Activated T-cell treated with anti-CD3 and anti-CD28 coated beads, Interleukin-2, amount 50 U/mL, for 24 hours (primary cell): ENCODE measurements at regions not wholly inside any gene's neighbourhood (a gene's known extent, or its start where the extent isn't known, plus 50 kb on each side); places are given as distances from the start of the nearest gene placed in this dataset.

Source experiments
- DNase-seq: peaks from one replicate; pipeline ENCODE4 v3.0.0-alpha.2; 2020
- H3K27ac Mint-ChIP-seq: 2 replicates; pipeline ENCODE4 v1.8.0; 2020; ENCODE audit warnings: mild to moderate bottlenecking, mixed read lengths
- H3K27me3 Mint-ChIP-seq: 2 replicates; pipeline ENCODE4 v1.8.0; 2020; ENCODE audit warnings: mixed read lengths
- H3K36me3 Mint-ChIP-seq: 2 replicates; pipeline ENCODE4 v1.8.0; 2020; ENCODE audit warnings: low read depth, mixed read lengths
- H3K4me1 Mint-ChIP-seq: 2 replicates; pipeline ENCODE4 v1.8.0; 2020; ENCODE audit warnings: low read depth, mixed read lengths
- H3K4me3 Mint-ChIP-seq: 2 replicates; pipeline ENCODE4 v1.8.0; 2020; ENCODE audit warnings: mild to moderate bottlenecking, moderate library complexity, mixed read lengths
- H3K9me3 Mint-ChIP-seq: 2 replicates; pipeline ENCODE4 v1.8.0; 2020; ENCODE audit warnings: mixed read lengths

GRCh38 chr10:24104895-24105294 is 104.0 kb upstream of the KIAA1217 start:
- peaks cover 10% of the 10 kb centered on the region for H3K9me3 Mint-ChIP-seq
- DNase-seq: no peak
- no peaks in the 10 kb centered on the region for H3K27me3 Mint-ChIP-seq
- H3K4me3 Mint-ChIP-seq: no peak overlapping the region
- no peaks in the 10 kb centered on the region for H3K36me3 Mint-ChIP-seq
- no peak overlapping the region for H3K27ac Mint-ChIP-seq
- no peaks in the 10 kb centered on the region for H3K4me1 Mint-ChIP-seq

- Mint-ChIP-seq H3K27me3 (no peaks in the 10 kb centered on the region), H3K27ac (no peak overlapping the region), H3K4me3 (no peak overlapping the region), H3K9me3 (no peaks in the 10 kb centered on the region), H3K4me1 (no peaks in the 10 kb centered on the region), H3K36me3 (no peaks in the 10 kb centered on the region)
- DNase-seq: no peak
These were observed 95.0 kb upstream of the KIAA1217 start for GRCh38 chr10:24113901-24114300.

DNA sequence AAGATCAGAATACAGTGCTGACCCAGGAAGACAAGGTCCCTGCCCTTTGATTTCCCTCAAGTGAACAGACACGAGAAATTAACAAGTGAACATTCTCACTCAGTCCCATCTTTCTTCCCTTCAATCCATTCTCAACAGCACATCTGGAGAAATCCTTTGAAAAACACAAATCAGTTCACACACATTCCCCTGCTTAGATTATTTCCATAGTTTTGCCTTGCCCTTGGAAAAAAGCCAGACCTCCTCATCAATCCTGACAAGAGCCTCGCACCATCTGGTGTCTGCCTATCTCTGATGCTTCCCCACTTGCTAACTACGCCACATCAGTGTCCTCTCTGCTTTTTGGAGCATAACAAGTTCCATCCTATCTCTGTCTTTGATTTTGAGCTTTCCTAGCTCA is 94.4 kb upstream of the KIAA1217 start:
- Mint-ChIP-seq H3K27me3 (no peaks in the 10 kb centered on the region), H3K36me3 (no peaks in the 10 kb centered on the region), H3K27ac (no peak overlapping the region), H3K9me3 (no peaks in the 10 kb centered on the region), H3K4me3 (no peak overlapping the region), H3K4me1 (no peaks in the 10 kb centered on the region)
- DNase-seq: no peak

DNA sequence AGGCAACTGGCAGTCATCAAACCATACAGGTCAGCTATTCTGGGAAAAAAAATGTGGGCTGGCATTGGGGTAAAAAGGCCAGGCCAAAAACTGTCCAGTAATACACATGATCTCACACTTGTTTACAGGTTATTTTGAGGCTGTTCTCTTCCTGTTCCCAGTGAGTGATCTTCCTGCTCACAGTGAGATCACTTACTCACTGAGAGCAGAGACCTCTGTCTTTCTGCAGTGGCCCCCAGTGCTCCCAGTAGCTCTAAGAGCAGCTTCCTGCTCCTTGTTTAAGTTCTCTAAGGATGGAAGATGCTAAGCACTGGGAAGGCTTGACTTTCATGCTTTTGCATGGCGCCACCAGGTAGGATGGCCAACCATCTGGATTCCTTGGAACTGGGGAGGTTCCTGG is 93.5 kb upstream of the KIAA1217 start:
- no peak overlapping the region for H3K27ac Mint-ChIP-seq
- H3K9me3 Mint-ChIP-seq: no peaks in the 10 kb centered on the region
- H3K36me3 Mint-ChIP-seq: no peaks in the 10 kb centered on the region
- H3K4me3 Mint-ChIP-seq: no peak overlapping the region
- DNase-seq: no peak
- no peaks in the 10 kb centered on the region for H3K27me3 Mint-ChIP-seq
- H3K4me1 Mint-ChIP-seq: no peaks in the 10 kb centered on the region

DNA sequence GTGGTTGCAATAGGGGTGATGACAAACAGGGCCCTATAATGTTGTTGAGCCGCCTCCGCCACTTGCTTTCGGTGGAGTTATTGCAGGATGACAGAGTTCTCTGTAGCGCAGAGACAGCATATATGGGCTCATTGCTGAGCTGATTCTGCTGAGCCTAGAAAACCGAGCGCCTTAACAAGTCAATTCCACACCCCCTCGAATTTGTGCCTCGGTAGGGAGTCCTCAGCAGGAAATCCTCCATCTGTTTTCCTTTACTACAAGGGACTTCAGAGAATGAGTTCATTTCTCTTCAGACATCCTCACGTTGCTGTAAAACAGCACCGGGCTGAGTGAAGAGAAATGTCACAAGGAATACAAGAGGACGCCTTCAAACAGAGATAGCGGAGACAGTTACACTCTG is 90.7 kb upstream of the KIAA1217 start:
- Mint-ChIP-seq H3K27me3 (no peaks in the 10 kb centered on the region), H3K4me1 (no peaks in the 10 kb centered on the region), H3K36me3 (no peaks in the 10 kb centered on the region), H3K27ac (no peak overlapping the region), H3K9me3 (peaks cover 4% of the 10 kb centered on the region), H3K4me3 (no peak overlapping the region)
- DNase-seq: no peak

DNA sequence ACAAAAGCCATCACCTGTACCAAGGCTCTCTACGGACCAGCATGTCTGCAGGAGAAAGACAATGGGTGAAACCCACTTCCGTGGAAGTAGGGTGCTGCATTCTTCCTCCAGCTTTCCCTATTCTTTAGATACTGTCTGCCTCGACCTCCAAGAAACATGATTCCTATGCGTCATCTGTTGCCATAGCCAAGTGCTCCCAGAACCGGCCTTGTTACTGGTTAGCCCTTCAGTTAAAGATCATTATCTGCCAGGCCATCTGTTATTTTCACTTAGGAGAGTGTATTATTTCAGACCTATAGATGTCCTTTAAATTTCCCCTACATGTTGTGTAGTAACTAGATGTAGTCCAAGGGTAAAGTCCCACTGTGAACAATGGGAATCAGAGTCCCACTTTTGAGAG is 89.0 kb upstream of the KIAA1217 start:
- H3K4me3 Mint-ChIP-seq: no peak overlapping the region
- H3K36me3 Mint-ChIP-seq: no peaks in the 10 kb centered on the region
- H3K9me3 Mint-ChIP-seq: peaks cover 4% of the 10 kb centered on the region
- no peak overlapping the region for H3K27ac Mint-ChIP-seq
- H3K27me3 Mint-ChIP-seq: no peaks in the 10 kb centered on the region
- no peaks in the 10 kb centered on the region for H3K4me1 Mint-ChIP-seq
- no peak for DNase-seq

DNA sequence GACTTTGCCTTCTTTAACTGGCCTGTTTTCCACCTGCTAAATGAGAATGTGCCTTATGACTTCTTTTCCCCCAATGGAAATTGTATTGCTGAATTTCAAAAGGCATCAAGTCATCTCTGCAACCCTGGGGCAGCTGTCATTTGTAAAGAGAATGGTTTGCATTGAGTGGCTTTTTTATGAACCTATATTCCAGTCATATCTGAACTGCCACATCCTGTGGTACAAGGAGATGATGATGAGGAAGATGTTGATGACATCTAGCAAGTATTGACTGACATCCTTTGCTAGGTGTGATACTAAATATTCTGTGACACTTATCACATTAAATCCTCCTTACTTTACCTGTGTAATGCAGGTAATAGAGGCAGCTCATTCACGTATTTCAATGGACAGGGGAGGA is 88.3 kb upstream of the KIAA1217 start:
- Mint-ChIP-seq H3K27me3 (no peaks in the 10 kb centered on the region), H3K36me3 (no peaks in the 10 kb centered on the region), H3K27ac (no peak overlapping the region), H3K9me3 (peaks cover 6% of the 10 kb centered on the region), H3K4me3 (no peak overlapping the region), H3K4me1 (no peaks in the 10 kb centered on the region)
- no peak for DNase-seq

DNA sequence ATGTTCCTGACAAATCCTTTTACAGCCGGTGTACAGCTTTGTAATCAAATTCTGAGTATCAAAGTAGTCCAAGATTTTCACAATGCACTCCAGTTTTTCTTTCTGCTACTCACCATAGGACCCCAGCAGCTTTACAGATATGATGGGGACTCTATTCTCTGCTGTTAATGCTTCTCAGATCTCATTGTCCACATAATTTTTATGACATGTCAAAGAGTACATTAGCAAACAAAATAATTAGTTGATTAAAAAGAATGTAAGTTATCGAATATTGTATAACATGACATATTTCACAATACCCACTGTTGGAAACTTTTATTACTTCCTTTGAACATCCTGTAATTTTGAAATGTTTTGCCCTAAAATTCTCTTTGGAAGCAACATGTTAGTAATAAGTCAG is 81.4 kb upstream of the KIAA1217 start:
- no peaks in the 10 kb centered on the region for H3K4me1 Mint-ChIP-seq
- H3K27ac Mint-ChIP-seq: no peak overlapping the region
- H3K4me3 Mint-ChIP-seq: no peak overlapping the region
- H3K9me3 Mint-ChIP-seq: peaks cover 2% of the 10 kb centered on the region
- no peaks in the 10 kb centered on the region for H3K27me3 Mint-ChIP-seq
- no peak for DNase-seq
- H3K36me3 Mint-ChIP-seq: no peaks in the 10 kb centered on the region

DNA sequence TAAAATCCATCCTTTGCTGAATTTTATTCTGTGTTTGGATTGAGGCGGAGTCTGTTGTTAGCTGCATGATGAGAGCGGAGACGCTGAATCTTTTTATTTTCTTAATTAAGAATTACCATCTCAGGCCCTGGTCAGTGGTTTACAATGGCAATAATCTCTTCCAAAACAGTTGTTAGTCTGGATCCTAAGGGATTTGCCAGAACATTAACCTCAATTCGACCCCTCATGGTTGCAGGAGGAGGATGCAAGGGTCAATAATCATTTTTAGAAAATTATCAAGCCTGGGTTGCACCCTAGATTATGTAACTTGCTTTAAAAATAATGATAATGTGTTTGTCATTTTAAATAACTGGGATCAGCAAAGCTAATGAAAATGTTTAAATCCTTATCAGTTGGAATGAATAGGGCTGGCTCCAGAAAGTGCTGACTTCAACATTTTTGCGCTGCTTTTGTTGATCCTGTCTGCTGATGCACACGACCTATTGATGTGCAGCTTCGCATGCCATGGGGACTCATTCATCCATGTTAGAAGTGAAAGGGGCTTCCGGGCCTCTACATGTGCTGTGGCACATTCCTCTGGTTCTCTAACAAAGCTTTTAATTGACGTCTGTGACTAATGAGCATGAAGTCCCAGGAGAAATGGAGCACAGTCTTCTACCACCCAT is 80.7 kb upstream of the KIAA1217 start:
- Mint-ChIP-seq H3K4me3 (no peak overlapping the region), H3K27ac (no peak overlapping the region), H3K9me3 (peaks cover 2% of the 10 kb centered on the region), H3K36me3 (no peaks in the 10 kb centered on the region), H3K27me3 (no peaks in the 10 kb centered on the region), H3K4me1 (no peaks in the 10 kb centered on the region)
- no peak for DNase-seq

GRCh38 chr10:24132741-24133140 is 76.2 kb upstream of the KIAA1217 start:
- H3K4me3 Mint-ChIP-seq: no peak overlapping the region
- no peaks in the 10 kb centered on the region for H3K27me3 Mint-ChIP-seq
- no peaks in the 10 kb centered on the region for H3K36me3 Mint-ChIP-seq
- no peaks in the 10 kb centered on the region for H3K4me1 Mint-ChIP-seq
- H3K27ac Mint-ChIP-seq: no peak overlapping the region
- no peaks in the 10 kb centered on the region for H3K9me3 Mint-ChIP-seq
- DNase-seq: no peak

- no peaks in the 10 kb centered on the region for H3K27me3 Mint-ChIP-seq
- H3K36me3 Mint-ChIP-seq: no peaks in the 10 kb centered on the region
- no peaks in the 10 kb centered on the region for H3K4me1 Mint-ChIP-seq
- DNase-seq: no peak
- no peak overlapping the region for H3K27ac Mint-ChIP-seq
- H3K9me3 Mint-ChIP-seq: no peaks in the 10 kb centered on the region
- no peak overlapping the region for H3K4me3 Mint-ChIP-seq
These were observed 75.1 kb upstream of the KIAA1217 start for GRCh38 chr10:24133835-24134234.

- no peak overlapping the region for H3K4me3 Mint-ChIP-seq
- peaks cover 3% of the 10 kb centered on the region for H3K9me3 Mint-ChIP-seq
- no peaks in the 10 kb centered on the region for H3K4me1 Mint-ChIP-seq
- no peaks in the 10 kb centered on the region for H3K36me3 Mint-ChIP-seq
- no peaks in the 10 kb centered on the region for H3K27me3 Mint-ChIP-seq
- no peak overlapping the region for H3K27ac Mint-ChIP-seq
- DNase-seq: no peak
These were observed 72.9 kb upstream of the KIAA1217 start for GRCh38 chr10:24136070-24136469.

DNA sequence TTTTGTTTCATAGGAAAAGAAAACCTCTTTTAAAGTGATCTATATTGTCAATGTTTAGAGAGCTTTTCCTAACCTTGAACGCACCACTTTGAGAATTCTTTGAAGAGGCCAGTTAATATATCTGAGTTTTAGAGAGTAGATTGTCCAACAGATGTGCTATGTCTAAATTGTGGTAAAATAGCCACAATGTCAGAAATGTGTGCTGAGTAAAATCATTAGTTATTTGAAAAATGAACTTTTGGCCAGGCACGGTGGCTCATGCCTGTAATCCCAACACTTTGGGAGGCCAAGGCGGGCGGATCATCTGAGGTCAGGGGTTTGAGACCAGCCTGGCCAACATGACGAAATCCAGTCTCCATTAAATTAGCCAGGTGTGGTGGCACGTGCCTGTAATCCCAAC is 61.6 kb upstream of the KIAA1217 start:
- H3K27ac Mint-ChIP-seq: no peak overlapping the region
- DNase-seq: no peak
- H3K4me3 Mint-ChIP-seq: no peak overlapping the region
- H3K4me1 Mint-ChIP-seq: no peaks in the 10 kb centered on the region
- H3K9me3 Mint-ChIP-seq: peaks cover under 1% of the 10 kb centered on the region
- H3K27me3 Mint-ChIP-seq: no peaks in the 10 kb centered on the region
- no peaks in the 10 kb centered on the region for H3K36me3 Mint-ChIP-seq

DNA sequence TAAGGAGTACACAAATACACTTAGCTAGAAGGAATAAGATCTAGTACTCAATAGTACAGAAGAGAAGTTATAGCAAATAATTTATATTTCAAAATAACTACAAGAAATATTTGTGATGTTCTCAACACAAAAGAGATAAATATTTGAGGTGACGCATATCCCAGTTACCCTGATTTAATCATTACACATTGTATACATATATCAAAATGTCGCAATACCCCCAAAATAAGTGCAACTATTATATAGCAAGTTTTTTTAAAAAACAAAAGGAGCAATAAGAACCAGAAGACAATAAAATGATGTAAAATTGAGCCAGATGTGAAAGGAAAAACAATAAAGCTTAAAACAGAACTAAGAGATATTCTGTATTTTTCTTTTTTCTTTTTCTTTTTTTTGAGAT is 59.3 kb upstream of the KIAA1217 start:
- H3K27me3 Mint-ChIP-seq: no peaks in the 10 kb centered on the region

DNA sequence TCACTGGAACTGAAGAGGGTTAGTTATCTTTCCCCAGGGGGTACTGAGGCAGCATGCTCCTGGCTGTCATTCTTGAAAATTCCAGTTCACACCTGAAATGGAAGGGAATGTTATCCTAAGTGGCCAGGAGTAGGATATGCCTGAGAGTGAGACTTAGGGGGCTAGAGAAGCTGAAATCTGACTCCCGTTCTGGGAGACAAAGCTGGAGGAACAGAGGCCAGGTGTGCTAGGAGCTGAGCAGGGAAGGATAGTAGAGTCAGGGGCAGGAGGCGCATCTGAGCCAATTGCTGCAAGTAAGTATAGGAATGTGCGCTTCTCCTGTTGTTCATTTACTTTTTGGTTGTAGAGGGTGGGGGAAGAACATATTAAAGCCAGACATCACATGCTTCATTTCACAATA is 58.1 kb upstream of the KIAA1217 start:
- H3K27me3 Mint-ChIP-seq: no peaks in the 10 kb centered on the region

More for the DNA sequence above, 59.3 kb upstream of the KIAA1217 start:
- Mint-ChIP-seq H3K4me3 (no peak overlapping the region), H3K9me3 (no peaks in the 10 kb centered on the region), H3K4me1 (no peaks in the 10 kb centered on the region), H3K36me3 (no peaks in the 10 kb centered on the region), H3K27ac (no peak overlapping the region)
- DNase-seq: no peak

DNA sequence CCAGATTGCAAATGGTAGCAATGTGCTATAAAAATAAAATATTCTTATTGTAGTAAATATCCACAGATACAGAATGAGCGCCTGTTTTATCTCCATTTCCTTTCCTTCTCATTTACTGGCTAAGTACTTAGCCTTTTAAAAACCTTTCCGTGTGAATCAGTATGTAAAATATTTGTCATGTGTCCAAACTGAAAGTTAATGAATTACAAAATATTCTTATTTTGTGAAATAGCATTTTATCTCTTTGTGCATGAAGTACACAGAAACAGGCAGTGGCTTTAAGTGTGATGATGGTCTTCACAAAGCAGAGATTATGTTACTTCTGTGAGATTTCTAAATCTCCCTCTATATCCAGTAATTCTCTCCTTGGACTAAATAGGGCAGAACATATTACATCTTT is 56.7 kb upstream of the KIAA1217 start:
- no peak for DNase-seq
- H3K9me3 Mint-ChIP-seq: peaks cover 3% of the 10 kb centered on the region
- H3K4me1 Mint-ChIP-seq: no peaks in the 10 kb centered on the region
- H3K27ac Mint-ChIP-seq: no peak overlapping the region
- H3K36me3 Mint-ChIP-seq: no peaks in the 10 kb centered on the region
- H3K27me3 Mint-ChIP-seq: no peaks in the 10 kb centered on the region
- H3K4me3 Mint-ChIP-seq: no peak overlapping the region

More for the DNA sequence above, 58.1 kb upstream of the KIAA1217 start:
- no peak overlapping the region for H3K27ac Mint-ChIP-seq
- no peaks in the 10 kb centered on the region for H3K36me3 Mint-ChIP-seq
- no peaks in the 10 kb centered on the region for H3K9me3 Mint-ChIP-seq
- DNase-seq: no peak
- H3K4me1 Mint-ChIP-seq: no peaks in the 10 kb centered on the region
- no peak overlapping the region for H3K4me3 Mint-ChIP-seq
